Sigmoid colon (tissue), 6 donors: ENCODE measurements at regions not wholly inside any gene's neighbourhood (a gene's known extent, or its start where the extent isn't known, plus 50 kb on each side); places are given as distances from the start of the nearest gene placed in this dataset.

ENCODE experiments used
- DNase-seq: peaks from one replicate; pipeline ENCODE4 v3.0.0-alpha.2; 2019
- H3K27ac ChIP-seq, 4 donors: fragments of 200-600 bp; sonication (generic); one replicate each; pipeline ENCODE4 v1.5.1; 2016 to 2019; ENCODE audit warnings: mild to moderate bottlenecking in 1 of 4
- H3K27me3 ChIP-seq, 3 donors: fragments of 200-600 bp; sonication (generic); one replicate each; pipeline ENCODE4 v1.5.1; 2019; ENCODE audit warnings: mild to moderate bottlenecking in 1 of 3
- H3K36me3 ChIP-seq, 4 donors: fragments of 200-600 bp; sonication (generic); one replicate each; pipeline ENCODE4 v1.5.1; 2016 to 2019
- H3K4me1 ChIP-seq, 4 donors: fragments of 200-600 bp; sonication (generic); one replicate each; pipeline ENCODE4 v1.5.1; 2017 to 2019
- H3K4me3 ChIP-seq, 4 donors: fragments of 200-600 bp; sonication (generic); one replicate each; pipeline ENCODE4 v1.5.1; 2017 to 2019; ENCODE audit warnings: mild to moderate bottlenecking in 2 of 4, moderate library complexity in 1 of 4
- H3K9me3 ChIP-seq, 4 donors: fragments of 200-600 bp in 3 of 4; sonication (generic) in 3 of 4; one replicate each; pipeline versions ENCODE4 v1.5.1 to v1.6.1; 2013 to 2019
- CTCF ChIP-seq, 4 experiments: fragments of 450-650 bp in 3 of 4; fragments of 200-600 bp in 1 of 4; IDR thresholded peaks; one replicate each; pipeline ENCODE4 v1.5.1; 2016 to 2019; ENCODE audit warnings: antibody characterized with exemption in 4 of 4, mild to moderate bottlenecking in 3 of 4, moderate library complexity in 2 of 4
- EP300 ChIP-seq, 4 donors: sonication (generic); formaldehyde crosslinking; IDR thresholded peaks; one replicate each; pipeline ENCODE4 v1.6.1; 2017; ENCODE audit warnings: antibody characterized with exemption in 4 of 4
- POLR2A ChIP-seq, 2 donors: fragments of 450-650 bp; IDR thresholded peaks; one replicate each; pipeline ENCODE4 v1.6.1; 2016; ENCODE audit warnings: antibody characterized with exemption in 2 of 2, mild to moderate bottlenecking in 2 of 2, moderate library complexity in 2 of 2
- POLR2AphosphoS5 ChIP-seq, 4 donors: sonication (generic); formaldehyde crosslinking; IDR thresholded peaks; one replicate each; pipeline ENCODE4 v1.6.1; 2017; ENCODE audit warnings: antibody characterized with exemption in 4 of 4
- WGBS, 2 donors: extraction: QIAGEN DNeasy Blood & Tissue Kit; methylation state at CpG; one replicate each; pipeline ENCODE4 v1.1.7; 2013; 5-methylcytosine and 5-hydroxymethylcytosine counted together
- intact Hi-C: fragments of 100-400 bp; cut with DNase I; formaldehyde crosslinking; loops from one replicate; pipeline ENCODE4 v1.15.1; 2023
- donor health status: healthy with polysubstance abuse.
- donor health status: healthy.

GRCh38 chr7:4519819-4520520, 162.1 kb upstream of the FOXK1 start:
- no peak for TF ChIP-seq POLR2A (IDR thresholded peaks at IDR 0.05)
- TF ChIP-seq EP300 (IDR thresholded peaks at IDR 0.05): no peak
- WGBS, 2 donors: 68 to 73% methylated on average over 7 of the region's 7 CpGs

GRCh38 chr7:4523219-4523618, 158.9 kb upstream of the FOXK1 start:
- TF ChIP-seq POLR2A (IDR thresholded peaks at IDR 0.05) (no peak), CTCF (IDR thresholded peaks at IDR 0.05) (no peak), POLR2AphosphoS5 (IDR thresholded peaks at IDR 0.05) (no peak), EP300 (IDR thresholded peaks at IDR 0.05) (no peak)
- H3K4me1 ChIP-seq: no peaks in the 10 kb centered on the region
- no peak overlapping the region for H3K27ac ChIP-seq
- no peaks in the 10 kb centered on the region for H3K36me3 ChIP-seq
- H3K9me3 ChIP-seq: no peaks in the 10 kb centered on the region
- no peaks in the 10 kb centered on the region for H3K27me3 ChIP-seq
- intact Hi-C loops: no loop called here
- DNase-seq: no peak
- H3K4me3 ChIP-seq: no peak overlapping the region

More at GRCh38 chr7:4519819-4520520, 162.1 kb upstream of the FOXK1 start:
- Histone ChIP-seq H3K4me3 (no peak overlapping the region), H3K4me1 (no peaks in the 10 kb centered on the region), H3K27me3 (no peaks in the 10 kb centered on the region), H3K36me3 (no peaks in the 10 kb centered on the region), H3K27ac (no peak overlapping the region), H3K9me3 (no peaks in the 10 kb centered on the region)
- intact Hi-C loops: no loop called here
- DNase-seq: no peak

GRCh38 chr7:4523873-4524272, 158.2 kb upstream of the FOXK1 start:
- TF ChIP-seq POLR2A (IDR thresholded peaks at IDR 0.05) (no peak), CTCF (IDR thresholded peaks at IDR 0.05) (no peak), EP300 (IDR thresholded peaks at IDR 0.05) (no peak), POLR2AphosphoS5 (IDR thresholded peaks at IDR 0.05) (no peak)
- Histone ChIP-seq H3K27ac (no peak overlapping the region), H3K4me1 (no peaks in the 10 kb centered on the region), H3K9me3 (no peaks in the 10 kb centered on the region), H3K27me3 (no peaks in the 10 kb centered on the region), H3K36me3 (no peaks in the 10 kb centered on the region), H3K4me3 (no peak overlapping the region)
- no peak for DNase-seq
- WGBS, 2 donors: 61 to 69% methylated on average over 6 of the region's 6 CpGs
- intact Hi-C loops: no loop called here

GRCh38 chr7:4525884-4526283, 156.2 kb upstream of the FOXK1 start:
- Histone ChIP-seq H3K4me3 (no peak overlapping the region), H3K27me3 (no peaks in the 10 kb centered on the region), H3K36me3 (no peaks in the 10 kb centered on the region), H3K27ac (no peak overlapping the region), H3K9me3 (no peaks in the 10 kb centered on the region), H3K4me1 (no peaks in the 10 kb centered on the region)
- WGBS, 2 donors: 22 to 38% methylated on average over 3 of the region's 3 CpGs
- DNase-seq: no peak
- TF ChIP-seq POLR2A (IDR thresholded peaks at IDR 0.05) (no peak), POLR2AphosphoS5 (IDR thresholded peaks at IDR 0.05) (no peak), CTCF (IDR thresholded peaks at IDR 0.05) (no peak), EP300 (IDR thresholded peaks at IDR 0.05) (no peak)
- intact Hi-C loops: no loop called here

DNA sequence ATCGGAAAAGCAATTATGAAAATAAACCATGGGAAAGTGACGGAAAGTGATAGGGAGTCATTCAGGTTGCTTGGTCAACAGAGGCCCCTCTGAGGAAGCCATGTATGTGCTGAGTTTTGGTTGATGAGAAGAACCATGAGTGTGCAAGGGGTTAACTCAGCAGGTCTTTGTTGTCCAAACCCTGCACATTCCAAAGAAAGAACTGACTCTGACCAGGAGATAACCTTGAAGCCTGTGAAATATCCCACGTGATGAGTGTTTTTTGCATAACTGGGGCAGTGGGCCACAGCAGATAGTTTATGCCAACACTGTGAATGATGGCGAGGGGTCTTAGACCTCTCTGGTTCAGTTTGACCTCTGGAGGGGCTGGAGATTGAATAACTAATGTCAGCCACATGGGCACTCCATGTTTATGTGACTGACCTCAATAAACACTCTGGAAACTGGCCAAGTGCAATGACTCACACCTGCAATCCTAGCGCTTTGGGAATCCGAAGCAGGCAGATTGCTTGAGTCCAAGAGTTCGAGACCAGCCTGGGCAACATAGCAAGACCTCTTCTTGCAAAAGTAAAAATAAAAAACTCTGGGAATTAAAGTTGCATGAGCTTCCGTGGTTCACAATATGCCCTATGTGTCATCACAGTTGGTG, 154.0 kb upstream of the FOXK1 start:
- TF ChIP-seq POLR2AphosphoS5 (IDR thresholded peaks at IDR 0.05): no peak
- no peak for TF ChIP-seq CTCF (IDR thresholded peaks at IDR 0.05)
- TF ChIP-seq POLR2A (IDR thresholded peaks at IDR 0.05): no peak
- no peak for TF ChIP-seq EP300 (IDR thresholded peaks at IDR 0.05)
- H3K4me1 ChIP-seq: no peaks in the 10 kb centered on the region
- intact Hi-C loops: no loop called here
- no peak overlapping the region for H3K4me3 ChIP-seq
- no peaks in the 10 kb centered on the region for H3K27me3 ChIP-seq
- DNase-seq: no peak
- H3K27ac ChIP-seq: no peak overlapping the region
- H3K9me3 ChIP-seq: no peaks in the 10 kb centered on the region
- no peaks in the 10 kb centered on the region for H3K36me3 ChIP-seq
- 58 to 73% methylated on average over 8 of the region's 8 CpGs for WGBS, 2 donors
